IMR-90 (cell line): ENCODE measurements at regions not wholly inside any gene's neighbourhood (a gene's known extent, or its start where the extent isn't known, plus 50 kb on each side); places are given as distances from the start of the nearest gene placed in this dataset.

Source experiments
- ATAC-seq: fragments of 200-7000 bp; cut with Tn5 transposase; 2 replicates; pipeline ENCODE4 v1.9.1; 2020; ENCODE audit warnings: low read depth, mild to moderate bottlenecking, moderate library complexity
- BruUV-seq: library from RNA; stranded (reverse); fragments of 400-500 nt; replicated peaks from 2 replicates; lab custom pipeline; 2021; lab: Mats Ljungman, UMichigan
- CTCF ChIA-PET: fragments of 300-600 bp; formaldehyde crosslinking; extraction: SDS; loops from one replicate; lab custom pipeline; 2021; ENCODE audit warnings: antibody characterized with exemption; lab: Yijun Ruan, JAX
- POLR2A ChIA-PET: fragments of 300-600 bp; sonication (Branson Sonifier 250); formaldehyde crosslinking; loops from one replicate; lab custom pipeline; 2022; ENCODE audit warnings: antibody characterized with exemption; ENCODE audit not compliant: unreplicated experiment; lab: Charles Lee
- DNase-seq: peaks from one replicate; pipeline ENCODE4 v3.0.0; 2013
- H2AFZ ChIP-seq: replicated peaks from 2 replicates; pipeline ENCODE3; 2013; ENCODE audit warnings: low read length, mild to moderate bottlenecking; ENCODE audit not compliant: poor library complexity
- H2AK5ac ChIP-seq: 2 replicates; pipeline ENCODE4 v1.6.1; 2013; ENCODE audit warnings: low read depth, low read length, inconsistent platforms
- H2AK9ac ChIP-seq: replicated peaks from 2 replicates; pipeline ENCODE3; 2013; ENCODE audit warnings: mild to moderate bottlenecking, low read depth, low read length, moderate library complexity; ENCODE audit not compliant: poor library complexity
- H2BK120ac ChIP-seq: 2 replicates; pipeline ENCODE4 v1.6.1; 2013; ENCODE audit warnings: low read depth, low read length, inconsistent platforms
- H2BK15ac ChIP-seq: 3 replicates; pipeline ENCODE4 v1.6.1; 2013; ENCODE audit warnings: low read depth, low read length, inconsistent platforms
- H2BK20ac ChIP-seq: 2 replicates; pipeline ENCODE4 v1.6.1; 2013; ENCODE audit warnings: low read depth, mild to moderate bottlenecking, inconsistent platforms, low read length, moderate library complexity
- H2BK5ac ChIP-seq: 2 replicates; pipeline ENCODE4 v1.6.1; 2013; ENCODE audit warnings: mild to moderate bottlenecking, low read depth, low read length, inconsistent platforms; ENCODE audit not compliant: poor library complexity, severe bottlenecking
- H3K14ac ChIP-seq: replicated peaks from 2 replicates; pipeline ENCODE4 v1.6.1; 2013; ENCODE audit warnings: low read depth, low read length, inconsistent platforms
- H3K18ac ChIP-seq: 2 replicates; pipeline ENCODE4 v1.6.1; 2013; ENCODE audit warnings: low read depth, low read length, control low read depth
- H3K23ac ChIP-seq: 2 replicates; pipeline ENCODE4 v1.6.1; 2013; ENCODE audit warnings: low read depth, low read length, inconsistent platforms
- H3K27ac ChIP-seq: 2 replicates; pipeline ENCODE4 v1.5.1; 2013; ENCODE audit warnings: mild to moderate bottlenecking, control low read depth, low read length; ENCODE audit not compliant: insufficient read depth
- H3K27me3 ChIP-seq: 2 replicates; pipeline ENCODE4 v1.6.1; 2013; ENCODE audit warnings: low read length; ENCODE audit not compliant: control insufficient read depth, insufficient read depth
- H3K36me3 ChIP-seq: 2 replicates; pipeline ENCODE4 v1.6.1; 2013; ENCODE audit warnings: low read length, mixed read lengths; ENCODE audit not compliant: control insufficient read depth, insufficient read depth
- H3K4ac ChIP-seq: 2 replicates; pipeline ENCODE4 v1.6.1; 2013; ENCODE audit warnings: low read depth, low read length, inconsistent platforms
- H3K4me1 ChIP-seq: 2 replicates; pipeline ENCODE4 v1.6.1; 2013; ENCODE audit warnings: low read length, mixed read lengths; ENCODE audit not compliant: control insufficient read depth, insufficient read depth
- H3K4me2 ChIP-seq: 2 replicates; pipeline ENCODE4 v1.6.1; 2013; ENCODE audit warnings: low read depth, mild to moderate bottlenecking, control low read depth, low read length, moderate library complexity
- H3K4me3 ChIP-seq: 2 replicates; pipeline ENCODE4 v1.5.1; 2013; ENCODE audit warnings: low read depth, mild to moderate bottlenecking, control low read depth, low read length, moderate library complexity; ENCODE audit not compliant: insufficient read depth
- H3K56ac ChIP-seq: 2 replicates; pipeline ENCODE4 v1.6.1; 2013; ENCODE audit warnings: low read length, inconsistent platforms; ENCODE audit not compliant: insufficient read depth; ENCODE audit errors: extremely low read depth
- H3K79me1 ChIP-seq, 2 experiments: 2 replicates each; pipeline ENCODE4 v1.6.1; 2013; ENCODE audit warnings: low read length in 2 of 2, inconsistent platforms in 1 of 2, low read depth in 1 of 2
- H3K9ac ChIP-seq: 2 replicates; pipeline ENCODE4 v1.6.1; 2013; ENCODE audit warnings: low read depth, low read length, control low read depth
- H3K9me1 ChIP-seq: 2 replicates; pipeline ENCODE4 v1.6.1; 2013; ENCODE audit warnings: low read length, inconsistent platforms; ENCODE audit not compliant: insufficient read depth
- H3K9me3 ChIP-seq: 2 replicates; pipeline ENCODE4 v1.6.1; 2013; ENCODE audit warnings: low read length; ENCODE audit not compliant: control insufficient read depth, insufficient read depth
- H4K20me1 ChIP-seq: 2 replicates; pipeline ENCODE4 v1.6.1; 2013; ENCODE audit warnings: low read length, inconsistent platforms; ENCODE audit not compliant: insufficient read depth
- H4K5ac ChIP-seq: 2 replicates; pipeline ENCODE4 v1.6.1; 2013; ENCODE audit warnings: mild to moderate bottlenecking, low read depth, low read length, control low read depth
- H4K8ac ChIP-seq, 2 experiments: 2 replicates each; pipeline ENCODE4 v1.6.1; 2013; ENCODE audit warnings: low read depth in 2 of 2, low read length in 2 of 2, control low read depth in 1 of 2, inconsistent platforms in 1 of 2
- H4K91ac ChIP-seq: 2 replicates; pipeline ENCODE4 v1.6.1; 2013; ENCODE audit warnings: low read depth, low read length, inconsistent platforms; ENCODE audit not compliant: insufficient read depth
- RAD21 ChIP-seq: IDR thresholded peaks from 2 replicates; pipeline ENCODE4 v1.6.1; 2012; ENCODE audit warnings: low read length, improper control_type of control experiment
- WGBS, 2 experiments: methylation state at CpG; one replicate each; pipeline versions ENCODE4 v1.1.5 to v1.1.7; 2013; ENCODE audit warnings: missing lambda C conversion rate in 2 of 2; ENCODE audit not compliant: insufficient read length in 1 of 2; ENCODE audit errors: extremely low coverage in 2 of 2; 5-methylcytosine and 5-hydroxymethylcytosine counted together
- dilution Hi-C: fragments of 300-500 bp; cut with HindIII; formaldehyde crosslinking; loops from one replicate; pipeline ENCODE4 v1.14.3; 2018; ENCODE audit warnings: low sequenced_read_pairs; ENCODE audit not compliant: unreplicated experiment
- in situ Hi-C: fragments of 300-500 bp; cut with MboI; formaldehyde crosslinking; loops from 3 replicates; pipeline ENCODE4 v1.14.3; 2019; ENCODE audit warnings: low sequenced_read_pairs, inconsistent platforms, mixed read lengths
- intact Hi-C: fragments of 100-400 bp; cut with micrococcal nuclease; formaldehyde crosslinking; loops from 2 replicates; pipeline ENCODE4 v1.10.0; 2022
- TF ChIP-seq, protein P1 (sequence below): fragments of 150-350 bp; IDR thresholded peaks from 2 replicates; pipeline ENCODE4 v1.6.1; 2017; ENCODE audit warnings: mild to moderate bottlenecking, antibody characterized with exemption, low read length, low read depth

DNA sequence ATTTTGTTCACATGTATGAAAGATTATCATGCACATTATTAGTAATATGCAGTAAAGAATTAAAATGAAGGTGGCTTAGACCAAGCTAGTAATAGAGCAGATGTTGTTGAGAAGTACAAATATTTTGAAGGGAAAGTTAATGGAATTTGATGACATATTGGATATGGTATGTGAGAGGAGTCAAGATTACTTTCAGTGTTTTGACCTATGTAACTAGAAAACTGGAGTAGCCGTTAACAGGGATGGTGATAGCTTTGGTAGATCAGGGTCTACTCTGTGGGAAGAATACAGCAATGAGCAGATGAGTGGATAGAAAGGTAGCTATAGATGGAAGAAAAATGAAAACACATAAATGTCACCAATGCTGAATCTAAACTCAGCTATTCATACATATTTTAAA is 163.2 kb upstream of the LRRC7 start:
- Histone ChIP-seq H3K4me2 (no peak overlapping the region), H3K4me3 (no peak overlapping the region), H2BK120ac (no peak overlapping the region), H2BK15ac (no peak overlapping the region), H2AFZ (no peak overlapping the region), H4K8ac (no peak overlapping the region), H3K23ac (no peak overlapping the region), H4K20me1 (no peaks in the 10 kb centered on the region), H2AK9ac (no peak overlapping the region), H3K27ac (no peak overlapping the region), H3K9ac (no peak overlapping the region), H3K56ac (no peak overlapping the region), H3K9me3 (no peaks in the 10 kb centered on the region; the same call in 1 of the 2 replicates), H2BK5ac (no peak overlapping the region), H4K5ac (no peak overlapping the region), H4K91ac (no peak overlapping the region), H3K4ac (no peak overlapping the region), H3K36me3 (no peaks in the 10 kb centered on the region), H3K4me1 (no peaks in the 10 kb centered on the region), H3K79me1 (no peaks in the 10 kb centered on the region), H3K14ac (no peak overlapping the region), H2AK5ac (no peak overlapping the region), H3K9me1 (no peaks in the 10 kb centered on the region), H3K27me3 (no peaks in the 10 kb centered on the region), H2BK20ac (no peak overlapping the region), H3K18ac (no peak overlapping the region)
- TF ChIP-seq, protein P1, sequence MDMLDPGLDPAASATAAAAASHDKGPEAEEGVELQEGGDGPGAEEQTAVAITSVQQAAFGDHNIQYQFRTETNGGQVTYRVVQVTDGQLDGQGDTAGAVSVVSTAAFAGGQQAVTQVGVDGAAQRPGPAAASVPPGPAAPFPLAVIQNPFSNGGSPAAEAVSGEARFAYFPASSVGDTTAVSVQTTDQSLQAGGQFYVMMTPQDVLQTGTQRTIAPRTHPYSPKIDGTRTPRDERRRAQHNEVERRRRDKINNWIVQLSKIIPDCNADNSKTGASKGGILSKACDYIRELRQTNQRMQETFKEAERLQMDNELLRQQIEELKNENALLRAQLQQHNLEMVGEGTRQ, result no peak
- no peak for TF ChIP-seq RAD21
- no peak for DNase-seq
- POLR2A ChIA-PET, result no interaction called here
- intact Hi-C loops (no loop called here), in situ Hi-C loops (no loop called here), dilution Hi-C loops (no loop called here)
- no CpG with 5 or more reads among the region's 1 CpG for WGBS, 2 experiments
- no peak for ATAC-seq
- BruUV-seq, result no TSS peak
- CTCF ChIA-PET, result no interaction called here
